PC-3 (cell line): ENCODE measurements at regions not wholly inside any gene's neighbourhood (a gene's known extent, or its start where the extent isn't known, plus 50 kb on each side); places are given as distances from the start of the nearest gene placed in this dataset.

Experiments
- ATAC-seq: fragments of 200-7000 bp; cut with Tn5 transposase; 2 replicates; pipeline ENCODE4 v1.9.1; 2020; ENCODE audit warnings: mild to moderate bottlenecking, moderate library complexity
- BruUV-seq: library from RNA; stranded (reverse); fragments of 400-500 nt; replicated peaks from 2 replicates; lab custom pipeline; 2021; lab: Mats Ljungman, UMichigan
- CTCF ChIA-PET: fragments of 300-600 bp; sonication (Branson Sonifier 250); formaldehyde crosslinking; loops from one replicate; lab custom pipeline; 2022; ENCODE audit warnings: antibody characterized with exemption; lab: Charles Lee
- POLR2A ChIA-PET: fragments of 300-600 bp; sonication (Branson Sonifier 250); formaldehyde crosslinking; loops from one replicate; lab custom pipeline; 2022; ENCODE audit warnings: antibody characterized with exemption; ENCODE audit not compliant: unreplicated experiment; lab: Charles Lee
- DNase-seq: peaks from one replicate; pipeline ENCODE4 v3.0.0-alpha.2; 2015
- H2AFZ ChIP-seq: fragments of 300-600 bp; sonication (generic); 2 replicates; pipeline ENCODE4 v1.6.0; 2016; ENCODE audit warnings: antibody characterized with exemption, low read length
- H3F3A ChIP-seq: fragments of 300-600 bp; sonication (generic); one replicate; pipeline ENCODE4 v1.6.0; 2017; ENCODE audit warnings: antibody characterized with exemption, low read length, control low read depth, mild to moderate bottlenecking; ENCODE audit not compliant: unreplicated experiment
- H3K27ac ChIP-seq: fragments of 300-600 bp; sonication (generic); 2 replicates; pipeline ENCODE4 v1.5.1; 2016; ENCODE audit warnings: mild to moderate bottlenecking, low read length
- H3K27me3 ChIP-seq: fragments of 300-600 bp; sonication (generic); 2 replicates; pipeline ENCODE4 v1.6.1; 2016; ENCODE audit warnings: low read length, mixed read lengths
- H3K36me3 ChIP-seq: fragments of 300-600 bp; sonication (generic); 2 replicates; pipeline ENCODE4 v1.6.1; 2016; ENCODE audit warnings: low read depth, mixed run types, low read length, mixed read lengths
- H3K4me1 ChIP-seq: fragments of 300-600 bp; sonication (generic); 2 replicates; pipeline ENCODE4 v1.5.1; 2016; ENCODE audit warnings: low read length; ENCODE audit not compliant: insufficient read depth
- H3K4me2 ChIP-seq: fragments of 300-600 bp; sonication (generic); 2 replicates; pipeline ENCODE4 v1.6.0; 2016; ENCODE audit warnings: low read length
- H3K4me3 ChIP-seq: fragments of 300-600 bp; sonication (generic); 2 replicates; pipeline ENCODE4 v1.5.1; 2016; ENCODE audit warnings: mild to moderate bottlenecking, low read length, mixed read lengths
- H3K79me2 ChIP-seq: fragments of 300-600 bp; sonication (generic); 2 replicates; pipeline ENCODE4 v1.6.1; 2017; ENCODE audit warnings: low read length, mixed read lengths
- H3K9ac ChIP-seq: fragments of 300-600 bp; sonication (generic); 2 replicates; pipeline ENCODE4 v1.6.0; 2016; ENCODE audit warnings: mild to moderate bottlenecking, low read length
- H3K9me2 ChIP-seq: fragments of 300-600 bp; sonication (generic); replicated peaks from 2 replicates; pipeline ENCODE4 v1.6.1; 2016; ENCODE audit warnings: mixed run types, low read length, mixed read lengths
- H3K9me3 ChIP-seq: fragments of 300-600 bp; sonication (generic); 2 replicates; pipeline ENCODE4 v1.6.1; 2016; ENCODE audit warnings: low read length, mixed read lengths
- H4K20me1 ChIP-seq: fragments of 300-600 bp; sonication (generic); 2 replicates; pipeline ENCODE4 v1.6.1; 2016; ENCODE audit warnings: low read length, mixed read lengths
- CTCF ChIP-seq: fragments of 300-600 bp; sonication (generic); conservative IDR thresholded peaks from 2 replicates; pipeline ENCODE4 v1.5.1; 2017; ENCODE audit warnings: antibody characterized with exemption, low read depth, mild to moderate bottlenecking, low read length
- EZH2 ChIP-seq: fragments of 300-600 bp; sonication (generic); IDR thresholded peaks from one replicate; pipeline ENCODE4 v1.6.1; 2017; ENCODE audit warnings: antibody characterized with exemption, mild to moderate bottlenecking, low read length; ENCODE audit not compliant: unreplicated experiment
- EZH2phosphoT487 ChIP-seq: fragments of 300-600 bp; sonication (generic); IDR thresholded peaks from 2 replicates; pipeline ENCODE4 v1.6.1; 2018; ENCODE audit warnings: mild to moderate bottlenecking, antibody characterized with exemption, low read length, borderline replicate concordance
- intact Hi-C: fragments of 100-400 bp; cut with micrococcal nuclease; formaldehyde crosslinking; loops from 2 replicates; pipeline ENCODE4 v1.9.0; 2023

GRCh38 chr11:76267556-76267955 lies 61.3 kb upstream of the WNT11 start:
- Histone ChIP-seq H3K9me2 (no peaks in the 10 kb centered on the region), H3K4me3 (no peak overlapping the region), H3K27me3 (no peaks in the 10 kb centered on the region), H4K20me1 (no peaks in the 10 kb centered on the region), H3K9me3 (no peaks in the 10 kb centered on the region), H3F3A (no peaks in the 10 kb centered on the region), H3K4me1 (peaks cover 17% of the 10 kb centered on the region), H3K36me3 (no peaks in the 10 kb centered on the region), H3K27ac (no peak overlapping the region), H3K79me2 (no peaks in the 10 kb centered on the region), H2AFZ (no peak overlapping the region), H3K4me2 (no peak overlapping the region), H3K9ac (no peak overlapping the region)
- CTCF ChIA-PET: no interaction called here
- intact Hi-C loops: no loop called here
- BruUV-seq: no TSS peak
- DNase-seq (no peak), ATAC-seq (no peak)
- POLR2A ChIA-PET: interaction anchor here (0.8 kb wide), 1 partner anchor 11 kb away, joined by 4 read pairs; no protein-coding TSS in a partner anchor
- TF ChIP-seq EZH2phosphoT487 (no peak), EZH2 (no peak), CTCF (no peak)

GRCh38 chr11:76266286-76267100 lies 60.2 kb upstream of the WNT11 start:
- CTCF ChIA-PET: no interaction called here
- peak overlapping the region; percentile 33 for H2AFZ ChIP-seq
- intact Hi-C loops: loop anchor here (1.0 kb wide), 1 partner anchor 31 kb away; no protein-coding TSS in a partner anchor

More at GRCh38 chr11:76266286-76267100, 60.2 kb upstream of the WNT11 start:
- peak; percentile 94 for ATAC-seq
- H3K36me3 ChIP-seq: no peaks in the 10 kb centered on the region
- no peaks in the 10 kb centered on the region for H3K79me2 ChIP-seq
- H4K20me1 ChIP-seq: no peaks in the 10 kb centered on the region
- H3K4me3 ChIP-seq: peak overlapping the region; percentile 12; the same call in 1 of the 2 replicates
- no TSS peak for BruUV-seq
- peak overlapping the region; percentile 67 for H3K4me2 ChIP-seq
- no peaks in the 10 kb centered on the region for H3K9me2 ChIP-seq
- H3K9ac ChIP-seq: no peak overlapping the region
- peaks cover 17% of the 10 kb centered on the region for H3K4me1 ChIP-seq
- no peaks in the 10 kb centered on the region for H3K9me3 ChIP-seq
- peak; percentile 96 for DNase-seq
- H3K27me3 ChIP-seq: no peaks in the 10 kb centered on the region
- POLR2A ChIA-PET: interaction anchor here (0.8 kb wide), 1 partner anchor 10 kb away, joined by 4 read pairs; no protein-coding TSS in a partner anchor
- H3F3A ChIP-seq: no peaks in the 10 kb centered on the region
- TF ChIP-seq EZH2 (no peak), CTCF (no peak), EZH2phosphoT487 (no peak)
- peak overlapping the region; percentile 50 for H3K27ac ChIP-seq
